ENCODE measurements at regions not wholly inside any gene's neighbourhood (a gene's known extent, or its start where the extent isn't known, plus 50 kb on each side); places are given as distances from the start of the nearest gene placed in this dataset.

DNA sequence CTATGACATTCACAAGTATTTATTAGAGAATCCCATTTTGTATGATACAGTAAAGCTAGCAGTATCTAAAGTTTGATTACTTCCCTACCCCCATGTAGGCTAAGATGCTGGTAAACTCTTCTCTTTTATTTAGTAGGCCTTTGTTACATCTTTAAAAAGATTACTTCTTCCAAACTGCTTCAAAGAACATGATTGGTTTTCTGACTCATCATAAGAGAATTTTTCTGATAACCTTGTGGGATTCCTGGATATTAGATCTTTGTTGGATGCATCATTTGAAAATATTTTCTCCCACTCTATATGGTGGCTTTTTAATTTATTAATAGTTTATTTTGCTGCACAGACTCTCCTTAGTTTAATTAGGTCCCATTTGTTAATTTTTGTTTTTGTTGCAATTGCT lies 898.3 kb upstream of the ADGRB3 start:
- no peak for TF ChIP-seq CTCF (IDR thresholded peaks at IDR 0.05; ENCODE audit: control insufficient read depth, extremely low read depth, insufficient read depth)
- H3K4me3 ChIP-seq (ENCODE audit: low read depth, low read length), result no peak overlapping the region
- no peak for DNase-seq (ENCODE audit: low read depth)

DNA sequence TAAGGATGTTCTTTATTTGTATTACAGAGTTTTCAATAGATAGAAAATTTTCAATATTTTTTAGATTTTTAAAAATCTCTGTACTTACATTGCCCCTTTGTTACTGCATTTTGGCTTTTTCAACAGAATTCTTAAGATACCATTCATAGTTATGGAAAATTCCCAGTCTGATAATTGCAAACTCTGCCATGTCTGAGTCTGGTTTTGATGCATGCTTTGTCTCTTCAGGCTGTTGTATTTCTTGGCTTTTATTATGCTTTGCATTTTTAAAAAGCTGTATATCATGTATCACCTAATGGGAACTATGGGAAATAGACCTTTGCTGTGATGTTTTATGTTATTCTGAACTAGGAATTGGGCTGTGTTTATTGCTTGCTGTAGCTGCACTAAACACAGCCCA lies 898.9 kb upstream of the ADGRB3 start:
- no peak overlapping the region for H3K4me3 ChIP-seq (ENCODE audit: low read depth, low read length)
- no peak for TF ChIP-seq CTCF (IDR thresholded peaks at IDR 0.05; ENCODE audit: control insufficient read depth, extremely low read depth, insufficient read depth)
- DNase-seq (ENCODE audit: low read depth), result no peak

DNA sequence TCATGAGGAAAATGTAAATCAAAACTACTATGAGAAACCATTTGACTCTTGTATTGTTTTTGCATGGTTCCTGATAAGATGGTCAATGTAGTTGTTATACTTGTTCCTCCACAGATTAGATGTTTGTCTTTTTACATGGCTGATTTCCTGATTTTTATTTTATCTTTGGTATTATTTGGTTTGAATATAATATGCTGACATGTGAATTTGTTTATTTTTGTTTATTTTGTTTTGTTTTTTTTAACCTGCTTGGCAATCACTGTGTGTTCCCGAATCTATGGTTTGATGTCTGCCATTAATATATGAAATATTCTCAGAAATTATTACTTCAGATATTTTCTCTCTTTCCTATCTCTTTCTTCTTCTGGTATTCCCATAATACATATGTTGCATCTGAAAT lies 899.5 kb upstream of the ADGRB3 start:
- no peak for TF ChIP-seq CTCF (IDR thresholded peaks at IDR 0.05; ENCODE audit: control insufficient read depth, extremely low read depth, insufficient read depth)
- DNase-seq (ENCODE audit: low read depth), result no peak

DNA sequence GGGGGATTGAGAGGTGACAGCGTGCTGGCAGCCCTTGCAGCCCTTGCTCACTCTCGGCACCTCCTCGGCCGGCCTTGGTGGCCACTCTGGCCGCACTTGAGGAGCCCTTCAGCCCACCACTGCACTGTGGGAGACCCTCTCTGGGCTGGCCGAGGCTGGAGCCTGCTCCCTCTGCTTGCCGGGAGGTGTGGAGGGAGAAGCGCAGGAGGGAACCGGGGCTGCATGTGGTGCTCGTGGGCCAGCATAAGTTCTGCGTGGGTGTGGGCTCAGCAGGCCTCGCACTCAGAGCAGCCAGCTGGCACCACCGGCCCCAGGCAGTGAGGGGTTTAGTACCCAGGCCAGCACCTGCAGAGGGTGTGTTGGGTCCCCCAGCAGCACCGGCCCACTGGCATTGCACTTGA lies 912.2 kb upstream of the ADGRB3 start:
- no peak overlapping the region for H3K4me3 ChIP-seq (ENCODE audit: low read depth, low read length)
- TF ChIP-seq CTCF (IDR thresholded peaks at IDR 0.05; ENCODE audit: control insufficient read depth, extremely low read depth, insufficient read depth), result no peak
- no peak for DNase-seq (ENCODE audit: low read depth)

More for the DNA sequence above, 899.5 kb upstream of the ADGRB3 start:
- no peak overlapping the region for H3K4me3 ChIP-seq (ENCODE audit: low read depth, low read length)

DNA sequence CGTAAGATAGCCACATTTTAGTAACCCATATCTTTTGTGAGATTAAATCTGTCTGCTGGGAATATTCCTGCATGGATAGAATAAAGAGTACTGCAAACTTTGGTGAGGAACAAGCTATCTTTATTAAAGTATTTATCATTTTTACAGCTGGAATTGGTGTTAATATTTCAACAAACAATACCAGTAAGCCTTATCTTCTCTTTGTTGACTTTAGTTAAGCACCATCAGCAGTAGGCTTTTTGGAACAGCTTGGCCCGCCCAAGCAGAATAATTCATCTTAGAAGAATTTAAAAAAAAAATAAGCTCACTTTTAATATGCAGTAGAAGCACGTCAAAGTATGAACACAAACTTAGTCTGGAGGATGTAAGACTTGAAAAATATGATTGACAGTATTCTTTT lies 917.8 kb upstream of the ADGRB3 start:
- no peak for DNase-seq (ENCODE audit: low read depth)
- H3K4me3 ChIP-seq (ENCODE audit: low read depth, low read length), result no peak overlapping the region
- no peak for TF ChIP-seq CTCF (IDR thresholded peaks at IDR 0.05; ENCODE audit: control insufficient read depth, extremely low read depth, insufficient read depth)

DNA sequence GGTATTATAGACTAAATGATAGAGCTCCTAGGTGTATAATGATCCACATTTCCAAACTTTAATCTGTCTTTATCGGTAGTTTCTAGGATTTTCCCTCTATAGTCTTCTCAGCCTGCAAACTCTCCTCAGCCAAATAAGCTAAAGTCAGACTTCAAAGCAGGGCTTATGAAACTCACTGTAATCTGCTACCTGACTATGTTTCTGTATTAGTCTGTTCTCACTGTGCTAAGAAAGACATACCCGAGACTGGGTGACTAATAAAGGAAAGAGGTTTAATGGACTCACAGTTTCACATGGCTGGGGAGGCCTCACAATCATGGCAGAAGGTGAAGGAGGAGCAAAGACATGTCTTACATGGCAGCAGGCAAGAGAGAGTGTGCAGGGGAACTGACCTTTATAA lies 928.7 kb upstream of the ADGRB3 start:
- H3K4me3 ChIP-seq (ENCODE audit: low read depth, low read length), result no peak overlapping the region
- no peak for DNase-seq (ENCODE audit: low read depth)
- TF ChIP-seq CTCF (IDR thresholded peaks at IDR 0.05; ENCODE audit: control insufficient read depth, extremely low read depth, insufficient read depth), result no peak

GRCh38 chr6:67698534-67698933 lies 936.5 kb upstream of the ADGRB3 start:
- TF ChIP-seq CTCF (IDR thresholded peaks at IDR 0.05; ENCODE audit: control insufficient read depth, extremely low read depth, insufficient read depth), result no peak
- no peak overlapping the region for H3K4me3 ChIP-seq (ENCODE audit: low read depth, low read length)
- no peak for DNase-seq (ENCODE audit: low read depth)

Measured in LNCaP clone FGC (cell line).